OCI-LY3 (cell line): ENCODE measurements at regions not wholly inside any gene's neighbourhood (a gene's known extent, or its start where the extent isn't known, plus 50 kb on each side); places are given as distances from the start of the nearest gene placed in this dataset.

Experiments used
- H2AFZ ChIP-seq: fragments of 200-600, 300-600 bp; shearing (Covaris generic); 2 replicates; pipeline ENCODE4 v1.6.0; 2014; ENCODE audit warnings: antibody characterized with exemption, low read depth, low read length
- H3K27ac ChIP-seq: fragments of 200-600, 300-600 bp; sonication (generic); 2 replicates; pipeline ENCODE4 v1.5.1; 2014; ENCODE audit warnings: mild to moderate bottlenecking, low read length, moderate library complexity, mixed read lengths
- H3K27me3 ChIP-seq: fragments of 200-600, 300-600 bp; sonication (generic); 2 replicates; pipeline ENCODE4 v1.6.1; 2014; ENCODE audit warnings: low read depth, low read length, mixed read lengths
- H3K36me3 ChIP-seq: fragments of 200-600, 300-600 bp; sonication (generic); replicated peaks from 2 replicates; pipeline ENCODE3; 2014; ENCODE audit warnings: low read depth, low read length, mixed read lengths
- H3K4me1 ChIP-seq: fragments of 300-600, 200-600 bp; sonication (generic); 2 replicates; pipeline ENCODE4 v1.6.1; 2014; ENCODE audit warnings: low read length, mixed read lengths
- H3K4me2 ChIP-seq: fragments of 200-600, 300-600 bp; sonication (generic); 2 replicates; pipeline ENCODE4 v1.6.1; 2014; ENCODE audit warnings: low read length, mixed read lengths
- H3K4me3 ChIP-seq: fragments of 300-600, 200-600 bp; sonication (generic); 2 replicates; pipeline ENCODE4 v1.5.1; 2014; ENCODE audit warnings: antibody characterized with exemption, mild to moderate bottlenecking, low read length, moderate library complexity
- H3K79me2 ChIP-seq: fragments of 300-600, 200-600 bp; shearing (Covaris generic); 2 replicates; pipeline ENCODE4 v1.6.1; 2014; ENCODE audit warnings: mild to moderate bottlenecking, low read length, mixed read lengths
- H3K9ac ChIP-seq: fragments of 300-600, 200-600 bp; shearing (Covaris generic); 2 replicates; pipeline ENCODE4 v1.6.0; 2014; ENCODE audit warnings: mild to moderate bottlenecking, low read length, moderate library complexity
- H3K9me3 ChIP-seq: fragments of 200-600, 300-600 bp; shearing (Covaris generic); 2 replicates; pipeline ENCODE4 v1.6.1; 2014; ENCODE audit warnings: low read length, mixed read lengths; ENCODE audit not compliant: insufficient read depth
- H4K20me1 ChIP-seq: fragments of 200-600, 300-600 bp; sonication (generic); 2 replicates; pipeline ENCODE4 v1.6.1; 2016; ENCODE audit warnings: low read length, mixed read lengths; ENCODE audit not compliant: insufficient read depth
- EZH2phosphoT487 ChIP-seq: fragments of 200-600 bp; shearing (Covaris generic); IDR thresholded peaks from 2 replicates; pipeline ENCODE4 v1.6.1; 2018; ENCODE audit warnings: antibody characterized with exemption, mixed run types, low read depth
- TF ChIP-seq, protein P1 (sequence below): fragments of 200-600, 300-600 bp; sonication (generic); IDR thresholded peaks from 2 replicates; pipeline ENCODE4 v1.5.1; 2014; ENCODE audit warnings: antibody characterized with exemption, low read length, low read depth

DNA sequence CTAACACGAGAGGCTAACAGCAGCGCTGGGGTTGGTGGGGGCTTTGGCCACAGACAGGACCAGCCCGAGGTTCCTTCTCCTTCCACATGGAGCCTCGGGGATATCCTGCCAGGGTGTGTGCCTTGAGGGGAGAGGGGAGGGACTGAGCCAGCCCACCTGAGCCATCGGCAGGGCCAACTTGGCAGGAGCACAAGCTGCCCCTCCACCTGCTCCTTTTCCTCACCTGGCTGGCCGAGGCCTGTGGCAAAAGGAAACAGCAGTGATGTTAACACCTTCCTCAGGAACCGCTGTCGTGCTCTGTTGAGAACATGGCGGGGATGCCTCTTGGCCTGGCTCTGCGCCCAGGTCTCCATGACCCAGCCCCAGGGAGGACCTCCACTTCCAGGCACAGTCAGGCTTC is 255.1 kb upstream of the PPP2R2D start:
- H4K20me1 ChIP-seq, result no peaks in the 10 kb centered on the region
- no peak for TF ChIP-seq EZH2phosphoT487
- TF ChIP-seq, protein P1, sequence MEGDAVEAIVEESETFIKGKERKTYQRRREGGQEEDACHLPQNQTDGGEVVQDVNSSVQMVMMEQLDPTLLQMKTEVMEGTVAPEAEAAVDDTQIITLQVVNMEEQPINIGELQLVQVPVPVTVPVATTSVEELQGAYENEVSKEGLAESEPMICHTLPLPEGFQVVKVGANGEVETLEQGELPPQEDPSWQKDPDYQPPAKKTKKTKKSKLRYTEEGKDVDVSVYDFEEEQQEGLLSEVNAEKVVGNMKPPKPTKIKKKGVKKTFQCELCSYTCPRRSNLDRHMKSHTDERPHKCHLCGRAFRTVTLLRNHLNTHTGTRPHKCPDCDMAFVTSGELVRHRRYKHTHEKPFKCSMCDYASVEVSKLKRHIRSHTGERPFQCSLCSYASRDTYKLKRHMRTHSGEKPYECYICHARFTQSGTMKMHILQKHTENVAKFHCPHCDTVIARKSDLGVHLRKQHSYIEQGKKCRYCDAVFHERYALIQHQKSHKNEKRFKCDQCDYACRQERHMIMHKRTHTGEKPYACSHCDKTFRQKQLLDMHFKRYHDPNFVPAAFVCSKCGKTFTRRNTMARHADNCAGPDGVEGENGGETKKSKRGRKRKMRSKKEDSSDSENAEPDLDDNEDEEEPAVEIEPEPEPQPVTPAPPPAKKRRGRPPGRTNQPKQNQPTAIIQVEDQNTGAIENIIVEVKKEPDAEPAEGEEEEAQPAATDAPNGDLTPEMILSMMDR, result no peak
- no peaks in the 10 kb centered on the region for H3K36me3 ChIP-seq
- H2AFZ ChIP-seq, result no peak overlapping the region
- no peaks in the 10 kb centered on the region for H3K27me3 ChIP-seq
- no peak overlapping the region for H3K4me3 ChIP-seq
- H3K4me1 ChIP-seq, result peaks cover 9% of the 10 kb centered on the region; the same call in 1 of the 2 replicates
- no peak overlapping the region for H3K4me2 ChIP-seq
- H3K27ac ChIP-seq, result no peak overlapping the region
- no peaks in the 10 kb centered on the region for H3K79me2 ChIP-seq
- H3K9ac ChIP-seq, result no peak overlapping the region
- H3K9me3 ChIP-seq, result no peaks in the 10 kb centered on the region

DNA sequence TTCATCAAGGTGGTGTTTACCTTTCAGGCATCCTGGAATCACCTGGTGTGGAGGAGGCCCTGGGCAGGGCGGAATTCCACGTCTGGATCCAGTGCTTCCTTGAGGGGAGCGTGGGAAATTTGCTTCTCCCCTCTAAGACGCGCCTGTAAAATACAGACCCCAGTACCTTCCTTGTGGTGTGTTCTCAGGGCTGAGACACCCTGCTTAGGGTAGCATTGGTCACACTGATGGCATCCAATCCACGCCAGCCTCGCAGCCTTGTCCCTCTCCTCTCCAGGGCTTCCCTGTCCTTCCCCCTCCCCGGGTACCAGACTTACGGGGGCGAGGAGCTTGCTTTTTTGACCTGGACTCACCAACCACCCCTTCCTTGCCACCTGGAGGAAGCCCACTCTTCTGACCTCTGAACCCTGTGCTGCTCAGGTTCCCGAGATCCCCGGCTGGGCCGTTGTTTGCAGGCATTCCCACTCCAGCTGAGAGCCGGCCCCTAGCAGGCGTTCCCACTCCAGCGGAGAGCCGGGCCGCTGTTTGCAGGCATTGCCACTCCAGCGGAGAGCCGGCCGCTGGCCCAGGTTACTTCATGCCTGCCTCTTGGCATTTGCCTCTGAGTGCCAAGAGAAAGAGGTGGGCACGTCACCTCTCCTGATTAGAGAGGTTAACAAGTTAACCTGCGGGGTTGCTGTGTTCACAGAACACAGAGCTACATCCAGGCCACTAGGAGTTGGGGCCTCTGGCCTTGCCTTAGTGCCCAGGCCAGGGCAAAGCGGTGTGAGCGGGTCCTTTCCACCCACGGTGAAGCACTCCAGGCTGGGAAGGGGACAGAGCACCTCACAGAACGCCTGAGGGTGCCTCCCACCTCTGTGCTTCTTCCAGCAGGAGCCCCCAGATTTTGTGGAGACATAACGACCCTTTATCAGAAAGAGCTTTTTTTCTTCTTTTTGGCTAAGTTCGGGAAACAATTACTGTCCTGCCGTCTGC is 254.0 kb upstream of the PPP2R2D start:
- TF ChIP-seq, protein P1, result no peak
- no peak for TF ChIP-seq EZH2phosphoT487
- H3K36me3 ChIP-seq, result no peaks in the 10 kb centered on the region
- no peaks in the 10 kb centered on the region for H3K79me2 ChIP-seq
- H3K9ac ChIP-seq, result no peak overlapping the region
- H3K27ac ChIP-seq, result no peak overlapping the region
- no peaks in the 10 kb centered on the region for H3K4me1 ChIP-seq
- no peaks in the 10 kb centered on the region for H3K27me3 ChIP-seq
- no peak overlapping the region for H3K4me2 ChIP-seq
- no peak overlapping the region for H2AFZ ChIP-seq
- no peaks in the 10 kb centered on the region for H3K9me3 ChIP-seq
- H4K20me1 ChIP-seq, result no peaks in the 10 kb centered on the region
- H3K4me3 ChIP-seq, result no peak overlapping the region

DNA sequence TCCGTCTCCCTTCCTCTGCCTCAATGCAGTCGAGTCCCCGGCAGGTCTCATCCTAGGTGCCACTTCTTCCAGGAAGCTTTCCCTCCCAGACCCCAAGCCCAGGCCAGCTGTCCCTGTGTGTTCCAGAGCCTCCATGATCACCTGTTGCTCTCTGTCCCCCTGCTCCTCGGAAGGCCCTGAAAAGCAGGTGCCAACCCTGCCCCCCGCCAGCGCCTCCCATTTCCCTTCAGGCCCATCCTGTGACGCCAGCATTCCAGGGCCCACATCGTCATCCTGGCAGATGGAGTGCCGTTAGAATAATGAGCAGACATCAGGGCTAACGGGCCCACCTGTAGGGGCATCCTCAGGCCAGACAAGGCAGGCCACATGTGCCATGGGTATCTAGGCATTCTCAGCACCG is 253.0 kb upstream of the PPP2R2D start:
- no peaks in the 10 kb centered on the region for H3K79me2 ChIP-seq
- no peak overlapping the region for H3K9ac ChIP-seq
- H3K9me3 ChIP-seq, result no peaks in the 10 kb centered on the region
- H3K4me2 ChIP-seq, result no peak overlapping the region
- H3K4me3 ChIP-seq, result no peak overlapping the region
- no peaks in the 10 kb centered on the region for H3K27me3 ChIP-seq
- H4K20me1 ChIP-seq, result no peaks in the 10 kb centered on the region
- H2AFZ ChIP-seq, result no peak overlapping the region
- H3K27ac ChIP-seq, result no peak overlapping the region
- TF ChIP-seq, protein P1, result no peak
- no peak for TF ChIP-seq EZH2phosphoT487
- no peaks in the 10 kb centered on the region for H3K36me3 ChIP-seq
- no peaks in the 10 kb centered on the region for H3K4me1 ChIP-seq

DNA sequence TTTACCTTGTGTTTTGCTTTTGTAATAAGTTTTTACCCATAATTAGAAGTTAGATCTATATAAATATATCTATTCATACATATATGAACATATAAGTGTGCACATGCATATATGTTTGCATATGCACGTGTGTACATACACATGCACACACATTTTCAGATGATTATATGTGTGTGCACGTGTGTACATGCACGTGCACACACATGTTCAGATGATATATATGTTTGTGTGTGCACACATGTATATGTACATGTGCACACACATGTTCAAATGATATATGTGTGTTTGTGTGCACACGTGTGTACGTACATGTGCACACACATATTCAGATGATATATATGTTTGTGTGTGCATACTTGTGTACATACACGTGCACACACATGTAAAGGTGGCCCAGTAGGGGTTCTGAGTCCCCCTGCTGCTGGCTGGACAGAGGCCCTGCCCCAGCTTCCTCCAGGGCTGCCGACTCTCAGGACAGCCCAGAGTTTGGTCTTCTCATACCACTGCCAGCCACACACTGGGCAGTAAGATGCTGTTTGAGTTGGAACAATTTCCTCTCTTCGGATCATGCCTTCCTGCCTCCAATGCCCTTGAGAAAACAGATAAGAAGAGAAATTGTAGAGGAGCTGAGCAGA is 252.3 kb upstream of the PPP2R2D start:
- no peaks in the 10 kb centered on the region for H3K27me3 ChIP-seq
- no peak overlapping the region for H3K4me2 ChIP-seq
- no peak overlapping the region for H3K4me3 ChIP-seq
- H3K27ac ChIP-seq, result no peak overlapping the region
- no peak overlapping the region for H3K9ac ChIP-seq
- TF ChIP-seq, protein P1, result no peak
- TF ChIP-seq EZH2phosphoT487, result no peak
- no peak overlapping the region for H2AFZ ChIP-seq
- no peaks in the 10 kb centered on the region for H3K9me3 ChIP-seq
- no peaks in the 10 kb centered on the region for H4K20me1 ChIP-seq
- H3K79me2 ChIP-seq, result no peaks in the 10 kb centered on the region
- no peaks in the 10 kb centered on the region for H3K4me1 ChIP-seq
- no peaks in the 10 kb centered on the region for H3K36me3 ChIP-seq
